ENCODE measurements at regions not wholly inside any gene's neighbourhood (a gene's known extent, or its start where the extent isn't known, plus 50 kb on each side); places are given as distances from the start of the nearest gene placed in this dataset.

GRCh38 chr10:4431114-4431863 lies 394.7 kb upstream of the AKR1E2 start:
- TF ChIP-seq CTCF (IDR thresholded peaks at IDR 0.05) (no peak), POLR2A (IDR thresholded peaks at IDR 0.05) (no peak)

All from thyroid gland (tissue), 4 donors.